CD1c-positive myeloid dendritic cell (primary cell): ENCODE measurements at regions not wholly inside any gene's neighbourhood (a gene's known extent, or its start where the extent isn't known, plus 50 kb on each side); places are given as distances from the start of the nearest gene placed in this dataset.
A peak's percentile ranks its signal among the peaks of the same experiment; 100 is the strongest.

ENCODE experiments used
- DNase-seq: peaks from one replicate; pipeline ENCODE4 v3.0.0-alpha.2; 2016; ENCODE audit errors: extremely low spot score

DNA sequence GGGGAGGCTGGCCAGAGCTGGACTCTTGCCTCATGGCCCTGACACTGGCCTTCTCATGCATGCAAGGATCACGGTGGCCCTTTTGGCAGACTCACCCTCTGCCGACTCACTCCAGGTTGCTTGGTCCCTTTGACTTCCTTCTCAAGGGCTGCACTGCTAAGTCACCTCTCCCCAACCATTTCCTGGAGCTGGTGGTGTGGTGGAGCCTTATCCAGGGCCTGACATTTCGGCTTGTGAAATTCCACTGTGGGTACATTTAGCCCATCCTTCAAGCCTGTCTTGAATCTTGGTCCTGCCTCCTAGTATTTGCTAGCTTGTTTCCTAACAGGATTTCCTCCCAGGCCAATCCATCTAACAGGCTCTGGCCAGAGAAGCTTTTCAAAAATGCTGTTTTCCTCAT is 52.6 kb upstream of the JUN start:
- DNase-seq = no peak

DNA sequence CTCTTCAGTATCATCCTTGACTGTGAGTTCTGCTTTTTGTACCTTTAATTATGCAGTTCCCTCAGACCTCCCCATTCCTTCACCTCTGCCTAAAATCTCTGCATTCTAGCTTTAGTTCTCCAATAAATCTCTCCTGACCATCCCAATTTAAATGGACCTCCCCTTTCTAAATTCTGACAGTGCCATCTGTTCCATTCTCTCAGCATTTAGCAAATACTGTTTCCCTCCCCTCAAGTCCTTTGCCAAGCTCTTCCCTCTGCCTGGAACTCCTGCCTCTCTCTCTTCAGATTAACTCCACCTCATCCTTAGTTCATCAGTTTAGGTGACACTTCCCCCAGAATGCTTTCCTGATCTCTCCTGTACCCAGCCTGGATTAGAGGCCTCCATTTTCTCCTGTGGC is 54.0 kb upstream of the JUN start:
- no peak for DNase-seq

DNA sequence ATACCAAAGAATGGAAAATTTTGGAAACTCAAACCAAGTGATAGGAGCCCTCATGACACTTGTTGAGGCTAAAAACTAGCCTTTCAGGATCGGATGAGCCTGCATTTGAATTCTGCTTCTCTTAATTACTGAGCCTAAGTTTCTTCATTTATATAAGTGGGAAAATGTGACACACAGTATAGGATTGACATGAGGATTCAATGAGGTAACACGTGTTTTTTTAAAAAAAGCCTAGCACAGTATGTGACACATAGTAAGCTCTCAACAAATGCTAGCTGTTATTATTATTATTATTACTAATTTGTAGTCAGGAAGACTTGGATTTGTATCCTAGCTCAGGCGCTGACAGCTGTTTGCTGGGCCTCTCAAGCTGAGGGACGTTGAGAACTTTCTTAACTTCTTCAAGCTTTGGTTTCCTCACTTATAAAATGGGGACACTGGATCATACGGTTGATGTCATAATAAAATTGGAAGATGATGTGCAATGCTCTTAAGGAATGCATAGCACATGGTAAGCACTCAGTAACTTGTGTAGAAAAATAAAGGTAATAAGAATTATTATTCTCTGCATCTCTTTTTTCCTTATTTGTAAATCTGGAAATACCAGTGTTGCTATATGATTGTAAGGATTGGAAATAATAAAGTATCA is 55.4 kb upstream of the JUN start:
- DNase-seq = no peak

DNA sequence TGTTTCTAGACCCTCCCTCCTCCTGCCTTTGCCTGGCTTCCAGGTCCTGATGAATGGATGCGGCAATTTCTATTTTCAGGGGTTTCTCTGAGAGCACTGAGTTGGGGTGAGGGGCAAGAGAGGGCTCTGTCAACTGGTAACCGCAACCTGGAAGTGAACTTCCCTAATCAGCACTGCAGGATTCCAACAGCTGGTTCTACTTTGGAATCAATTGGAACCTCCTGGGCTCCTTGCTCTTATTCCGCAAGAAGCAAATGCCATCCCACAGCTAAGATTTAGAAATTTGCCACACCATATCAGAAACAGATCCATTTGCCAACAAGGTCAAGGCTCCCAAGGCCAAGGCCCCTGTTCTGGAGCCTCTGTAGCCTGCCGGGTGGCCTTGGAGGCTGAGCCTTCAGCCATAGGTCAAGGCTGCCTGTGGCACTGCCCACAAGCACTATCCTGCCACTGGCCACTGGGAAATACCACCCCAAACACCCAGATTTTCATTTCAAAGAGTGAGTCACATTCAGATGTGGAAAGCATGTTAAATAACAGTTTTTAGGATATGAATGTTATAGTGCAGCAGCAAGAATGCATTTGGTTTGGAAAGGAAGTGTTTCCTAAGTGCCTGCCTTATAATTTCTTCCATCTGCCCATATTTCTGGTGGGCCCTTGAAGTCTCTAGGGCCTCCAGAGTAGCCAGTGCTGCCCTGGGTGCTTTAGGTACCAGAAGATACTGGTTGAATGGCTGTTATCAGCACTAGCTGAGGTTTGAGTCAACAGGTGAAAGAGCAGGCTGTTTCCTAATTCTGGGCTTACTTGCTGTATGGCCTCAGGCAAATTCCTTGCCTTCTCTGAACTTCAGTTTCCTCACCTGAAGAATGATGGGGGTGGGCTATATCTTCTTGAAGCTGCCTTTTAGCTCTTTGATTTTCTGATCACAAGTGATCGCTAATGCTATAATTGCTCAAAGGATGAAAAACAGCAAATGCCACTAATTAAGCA is 56.3 kb upstream of the JUN start:
- DNase-seq = no peak

DNA sequence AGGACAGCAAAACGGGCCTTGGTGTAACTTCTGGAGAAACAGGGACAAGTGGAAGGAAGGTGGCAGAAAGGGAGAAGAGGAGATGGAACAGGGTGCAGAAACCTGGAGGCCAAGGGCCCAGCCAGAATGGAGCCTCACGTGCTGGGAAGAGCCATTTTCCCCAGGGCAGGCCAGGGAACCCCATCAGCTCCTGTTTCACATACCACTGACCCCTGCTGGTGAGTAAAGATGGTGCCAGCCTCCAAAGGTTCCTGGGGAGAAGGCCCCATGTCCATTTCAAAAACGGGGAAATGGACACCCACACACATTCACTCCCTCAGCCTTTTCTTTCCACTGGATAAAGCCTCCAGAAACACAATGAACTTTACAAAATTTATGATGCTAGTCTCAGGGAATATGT is 57.6 kb upstream of the JUN start:
- DNase-seq = peak; percentile 37

DNA sequence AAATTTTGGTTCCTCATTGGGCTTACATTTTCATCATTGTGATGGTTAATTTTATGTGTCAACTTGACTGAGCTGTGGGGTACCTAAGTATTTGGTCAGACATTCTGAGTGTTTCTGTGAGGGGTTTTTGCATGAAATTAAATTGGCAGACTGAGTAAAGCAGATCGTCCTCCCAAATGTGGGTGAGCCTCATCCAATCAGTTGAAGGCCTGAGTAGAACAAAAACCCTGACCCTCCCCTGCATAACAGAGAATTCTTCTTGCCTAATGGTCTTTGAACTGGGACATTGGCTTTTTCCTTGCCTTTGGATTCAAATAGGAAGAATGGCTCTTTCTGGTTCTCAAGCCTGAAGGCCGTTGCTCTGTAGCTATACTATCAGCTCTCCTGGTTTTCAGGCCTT is 59.1 kb upstream of the JUN start:
- DNase-seq = no peak

DNA sequence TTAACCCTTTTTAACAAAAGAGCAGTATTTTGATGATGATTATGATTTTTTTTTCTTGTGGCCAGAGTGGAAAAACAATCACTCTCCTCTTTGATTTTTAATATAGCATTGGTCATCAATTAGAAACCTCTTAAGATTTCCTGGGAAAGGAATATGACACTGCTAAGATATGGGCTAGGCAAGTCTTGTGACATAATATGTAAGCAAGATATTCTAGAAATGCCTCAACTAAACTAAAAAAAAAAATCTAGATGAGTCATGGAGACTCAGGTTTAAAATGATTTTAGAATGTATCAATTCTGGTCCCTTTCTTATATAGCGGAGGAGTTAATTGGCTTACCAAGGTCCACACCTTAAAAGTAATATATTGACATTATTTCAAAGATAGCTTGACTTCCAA is 60.3 kb upstream of the JUN start:
- no peak for DNase-seq

DNA sequence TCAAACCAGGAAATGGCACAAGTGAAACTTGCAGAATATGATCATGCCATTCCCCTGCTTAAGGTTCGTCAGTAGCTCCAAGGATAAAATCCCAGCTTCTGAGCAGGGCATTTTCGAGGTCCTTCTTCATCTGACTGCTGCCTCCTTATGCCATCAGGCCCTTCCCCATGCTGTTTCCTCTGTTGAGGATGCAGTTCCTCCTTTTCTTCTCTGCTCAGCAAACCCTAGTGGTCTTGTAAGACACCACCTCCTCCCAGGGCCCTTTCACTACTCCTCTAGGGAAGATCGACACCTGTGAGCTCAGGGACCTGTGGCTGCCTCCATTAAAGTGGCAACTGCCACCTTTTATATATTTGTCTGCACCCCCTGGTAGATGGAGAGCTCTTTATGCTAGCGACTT is 62.1 kb upstream of the JUN start:
- peak; percentile 41 for DNase-seq

DNA sequence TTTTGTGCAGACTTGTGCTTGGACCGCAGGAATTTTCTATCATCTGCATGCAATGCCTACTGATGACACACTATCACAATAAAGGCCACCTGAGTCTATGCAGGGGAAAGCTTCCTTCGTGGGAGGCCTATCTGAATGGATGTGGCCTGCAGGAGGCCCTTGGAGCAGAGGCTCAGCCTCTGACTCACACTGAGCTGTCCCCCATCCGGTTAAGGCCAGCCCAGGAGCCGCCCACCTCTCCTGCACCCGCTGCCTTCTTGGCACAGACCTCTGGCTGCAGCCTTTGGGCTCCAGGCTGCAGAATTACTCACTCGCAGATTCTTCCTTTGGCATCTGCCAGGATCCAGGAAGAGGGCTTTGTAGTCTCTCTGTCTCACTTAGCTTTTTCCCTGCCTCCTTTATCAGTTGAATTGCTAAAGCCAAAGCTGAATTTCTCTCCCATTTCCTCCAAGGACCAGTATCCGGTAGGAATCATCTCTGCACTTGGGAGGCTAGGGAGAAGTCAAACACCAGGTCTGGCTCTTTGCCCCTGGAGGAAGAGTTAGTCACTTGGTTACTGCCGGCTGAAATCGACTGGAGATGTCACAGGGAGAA is 65.1 kb upstream of the JUN start:
- DNase-seq = peak; percentile 48

DNA sequence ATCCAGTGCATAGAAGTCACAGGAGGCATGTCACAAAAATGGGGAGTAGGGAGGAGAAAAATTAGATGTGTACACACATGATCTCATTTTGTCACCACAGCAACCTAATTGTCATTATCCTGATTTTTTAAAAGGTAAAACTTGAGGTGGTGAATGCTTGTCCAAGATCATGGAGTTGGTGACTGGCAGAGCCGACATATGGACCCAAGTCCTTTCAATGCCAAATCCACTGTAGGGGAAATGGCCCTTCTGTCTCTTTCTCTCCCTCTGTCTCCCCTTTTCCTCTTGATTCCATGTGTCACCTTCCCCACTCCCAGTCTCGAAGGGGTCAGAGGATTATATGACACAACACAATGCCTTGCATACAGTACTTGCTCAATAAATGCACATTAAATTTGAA is 65.7 kb upstream of the JUN start:
- no peak for DNase-seq

DNA sequence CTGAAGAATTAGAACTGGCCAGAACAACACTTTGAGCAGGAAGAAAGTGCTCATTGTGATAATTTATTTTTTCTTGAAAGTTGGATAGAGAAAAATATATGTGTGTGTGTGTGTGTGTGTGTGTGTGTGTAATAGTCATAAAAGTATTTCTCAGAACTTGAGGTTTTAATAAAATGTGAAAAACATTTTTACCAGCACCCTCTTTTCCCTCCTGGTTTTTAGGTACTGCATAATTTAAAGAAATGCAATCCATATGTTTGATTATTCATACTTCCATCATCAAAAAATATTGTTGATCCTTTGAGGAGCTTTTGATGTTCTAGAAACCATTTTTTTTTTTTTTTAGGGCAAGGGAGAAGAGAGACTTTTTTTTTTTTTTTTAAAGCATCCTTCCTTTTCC is 66.8 kb upstream of the JUN start:
- no peak for DNase-seq

DNA sequence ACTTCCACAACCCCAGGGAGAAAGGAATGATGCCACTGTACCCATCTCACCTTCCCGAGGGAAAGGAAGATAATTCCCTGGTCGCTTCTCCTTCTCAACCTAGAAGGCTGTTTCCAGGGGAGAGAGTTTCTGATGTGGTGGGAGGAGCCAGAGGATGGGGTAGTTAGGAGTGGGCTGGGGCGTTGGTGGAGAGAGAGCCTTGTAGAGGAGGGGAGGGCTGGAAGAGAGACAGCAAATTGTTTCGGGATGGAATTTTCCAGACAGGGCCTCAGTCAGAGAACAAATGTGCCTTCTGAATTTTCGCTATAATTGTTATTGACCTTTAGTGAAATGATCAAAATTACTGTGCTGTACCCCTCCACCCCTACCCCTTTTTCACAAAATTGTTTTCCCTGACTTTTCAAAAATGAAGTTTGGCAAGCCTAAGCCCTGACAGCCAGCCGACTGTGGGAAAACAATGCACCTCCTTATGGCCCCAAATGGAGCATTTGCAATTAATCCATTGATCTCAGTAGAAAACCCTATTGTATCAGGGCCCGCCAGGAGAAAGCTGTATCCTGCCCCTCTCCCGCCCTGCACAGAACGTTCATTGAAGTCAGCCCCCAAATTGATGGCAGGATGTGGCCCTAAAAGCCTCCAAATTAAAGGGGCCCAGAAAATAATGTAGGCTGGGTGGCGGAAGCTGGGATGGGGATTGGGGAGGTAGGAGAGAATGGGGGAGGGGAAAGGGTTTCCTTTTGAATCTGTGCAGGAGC is 69.1 kb upstream of the JUN start:
- DNase-seq = no peak

DNA sequence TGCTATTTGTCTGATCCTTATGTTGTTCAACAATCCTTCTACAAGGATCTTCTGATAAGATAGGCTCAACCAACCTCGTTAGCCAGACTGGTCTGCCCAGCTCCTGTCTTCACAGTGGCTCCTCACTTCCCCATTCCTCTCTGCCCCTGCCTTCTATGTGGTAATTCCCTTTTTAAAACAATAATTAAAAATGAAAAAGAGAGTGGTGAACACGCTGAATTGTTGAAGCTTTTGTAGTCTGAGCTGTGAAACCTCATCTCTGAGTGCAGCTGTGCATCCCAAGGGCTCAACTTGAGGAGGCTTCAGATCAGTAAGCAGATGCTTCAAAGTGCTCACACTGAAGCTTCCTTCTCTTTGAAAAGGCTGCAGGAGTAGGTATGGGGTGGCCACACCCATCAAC is 70.7 kb upstream of the JUN start:
- DNase-seq = peak; percentile 41

DNA sequence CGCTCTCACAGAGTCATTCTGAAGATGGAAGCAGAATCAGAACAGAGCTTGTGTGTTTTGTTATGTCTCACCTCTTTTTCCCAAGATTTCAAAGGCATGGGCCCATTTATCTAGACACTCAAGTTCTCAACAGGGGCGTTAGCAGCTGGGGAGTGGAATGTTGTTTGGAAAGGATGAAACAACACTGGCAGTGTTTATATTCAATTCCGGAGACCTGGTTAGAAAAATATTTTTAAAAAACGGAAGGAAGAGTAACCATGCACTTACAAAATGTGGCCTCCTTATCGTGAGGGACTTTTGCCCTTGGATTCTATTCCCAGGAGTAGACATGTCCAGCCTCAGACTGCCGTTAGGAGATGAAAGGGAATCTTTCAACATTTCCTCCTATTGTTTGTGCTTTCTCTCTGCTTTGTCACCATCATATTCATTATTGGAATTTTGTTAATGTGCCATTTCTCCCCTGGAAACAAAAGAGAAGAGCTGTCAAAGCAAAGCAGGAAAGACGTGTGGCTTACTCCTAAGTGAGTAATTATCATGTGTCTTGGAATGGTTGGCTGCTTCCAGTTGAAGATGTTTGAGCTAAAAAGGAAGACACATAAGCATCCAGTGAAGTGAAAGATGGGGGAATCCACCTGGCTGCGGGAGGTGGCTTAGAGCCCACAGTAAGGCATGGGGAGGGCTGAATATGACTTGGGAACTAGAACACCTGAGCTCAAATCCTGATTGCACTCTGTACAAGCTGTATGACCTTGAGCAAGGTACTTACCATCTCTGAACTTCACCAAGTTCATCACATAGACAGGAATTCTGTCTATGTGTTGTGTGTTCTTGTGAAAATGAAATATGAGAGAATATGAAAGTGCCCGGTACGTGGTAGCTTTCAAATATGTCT is 71.7 kb upstream of the JUN start:
- DNase-seq = no peak

DNA sequence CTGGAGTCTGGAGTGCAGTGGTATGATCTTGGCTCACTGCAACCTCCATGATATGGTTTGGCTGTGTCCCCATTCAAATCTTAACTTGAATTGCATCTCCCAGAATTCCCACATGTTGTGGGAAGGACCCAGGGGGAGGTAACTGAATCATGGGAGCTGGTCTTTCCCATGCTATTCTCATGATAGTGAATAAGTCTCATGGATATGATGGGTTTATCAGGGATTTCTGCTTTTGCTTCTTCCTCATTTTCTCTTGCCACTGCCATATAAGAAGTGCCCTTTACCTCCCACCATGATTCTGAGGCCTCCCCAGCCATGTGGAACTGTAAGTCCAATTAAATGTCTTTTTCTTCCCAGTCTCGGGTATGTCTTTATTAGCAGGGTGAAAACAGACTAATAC is 72.4 kb upstream of the JUN start:
- DNase-seq = peak; percentile 5

DNA sequence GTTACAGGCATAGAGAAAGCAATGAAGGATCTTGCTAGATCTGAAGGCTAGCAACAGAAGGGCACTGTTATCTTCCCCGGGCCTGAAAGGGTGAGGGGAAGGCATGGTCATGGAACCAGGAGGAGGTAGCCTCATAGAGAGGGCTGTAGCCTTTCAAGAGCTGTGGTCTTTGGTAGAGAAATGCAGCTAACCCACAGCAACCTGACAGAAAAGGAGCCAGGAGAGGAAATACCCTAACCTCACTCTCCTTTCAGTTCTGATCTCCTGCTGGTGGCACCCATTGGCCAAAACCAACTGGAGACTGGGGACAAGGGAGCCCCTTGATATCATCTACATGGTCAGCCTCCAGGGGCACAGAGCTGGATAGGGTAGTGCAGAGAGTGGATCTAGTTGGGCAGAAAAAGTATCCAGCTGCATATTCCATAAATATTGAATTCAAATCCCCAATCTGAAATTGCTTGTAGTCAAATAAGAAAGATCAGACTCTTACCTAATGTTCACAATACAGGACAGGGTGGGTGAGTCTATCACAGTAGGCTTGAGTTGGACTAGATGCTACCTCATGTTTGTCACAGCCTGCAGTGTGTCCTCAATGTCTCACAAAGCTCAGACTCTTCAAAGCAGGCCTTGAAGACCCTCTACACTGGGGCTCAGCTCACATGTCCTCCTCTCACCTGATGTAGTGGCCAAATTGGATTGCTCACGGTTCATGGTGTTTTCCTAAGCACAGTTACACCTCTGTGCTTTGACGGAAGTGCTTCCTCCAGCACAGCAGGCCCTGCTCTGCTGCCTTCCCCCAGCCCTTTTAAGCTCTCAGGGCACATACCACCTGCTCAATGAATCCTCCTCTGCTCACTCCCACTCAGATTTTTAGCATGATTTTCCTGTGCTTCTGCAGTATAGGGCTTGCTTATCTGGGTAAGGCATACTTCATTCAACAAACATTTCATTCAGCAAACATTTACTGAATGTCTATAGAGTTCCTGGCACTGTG is 74.1 kb upstream of the JUN start:
- no peak for DNase-seq

DNA sequence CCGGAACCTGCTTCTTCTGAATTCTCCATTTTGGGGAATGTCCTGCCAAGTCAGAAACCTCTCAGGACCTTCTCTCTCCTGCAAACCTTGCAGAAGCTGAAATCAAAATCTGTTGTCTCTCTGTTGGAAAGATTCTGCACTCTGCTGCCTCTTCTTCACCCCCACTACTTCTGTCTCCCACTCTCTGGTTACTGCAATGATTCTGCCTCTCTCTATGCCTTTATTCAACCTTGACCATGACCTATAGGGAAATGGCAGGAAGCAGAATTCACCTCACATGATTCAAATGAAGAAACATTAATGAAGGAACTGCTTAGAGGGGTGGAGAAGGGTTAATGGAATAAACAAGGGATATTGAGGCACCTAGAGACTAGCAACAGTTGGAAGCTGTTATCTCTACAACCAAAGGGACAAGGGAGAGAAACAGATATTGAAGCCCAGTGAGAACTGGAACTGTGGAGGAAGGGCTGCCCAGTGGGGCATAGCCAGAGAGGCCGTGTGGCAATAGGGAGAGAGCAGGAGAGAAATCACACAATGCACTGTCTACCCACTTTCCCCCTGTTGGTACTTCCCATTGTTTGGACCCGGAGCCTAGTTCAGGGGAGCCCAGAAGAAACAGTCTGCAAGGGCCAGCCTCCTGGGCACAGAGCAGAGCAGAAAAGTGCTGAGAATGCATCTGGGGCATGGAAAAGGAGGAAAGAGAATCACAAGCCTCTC is 76.1 kb upstream of the JUN start:
- DNase-seq = no peak

DNA sequence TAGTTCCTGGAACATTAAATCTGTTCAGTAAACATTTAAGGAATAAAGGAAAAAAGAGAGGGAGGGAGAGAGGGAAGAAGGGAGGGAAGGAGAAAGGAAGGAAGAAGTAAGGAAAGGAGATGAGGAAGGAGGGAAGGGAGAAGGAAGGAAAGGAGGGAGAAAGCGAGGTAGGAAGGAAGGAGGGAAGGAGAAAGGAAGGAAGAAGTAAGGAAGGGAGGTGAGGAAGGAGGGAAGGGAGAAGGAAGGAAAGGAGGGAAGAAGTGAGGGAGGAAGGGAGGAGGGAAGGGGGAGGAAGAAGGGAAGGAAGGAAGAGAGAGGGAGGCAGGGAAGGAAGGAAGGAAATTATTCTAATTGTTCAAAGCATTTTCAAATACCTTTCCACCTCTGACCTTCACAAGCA is 77.2 kb upstream of the JUN start:
- DNase-seq = no peak

DNA sequence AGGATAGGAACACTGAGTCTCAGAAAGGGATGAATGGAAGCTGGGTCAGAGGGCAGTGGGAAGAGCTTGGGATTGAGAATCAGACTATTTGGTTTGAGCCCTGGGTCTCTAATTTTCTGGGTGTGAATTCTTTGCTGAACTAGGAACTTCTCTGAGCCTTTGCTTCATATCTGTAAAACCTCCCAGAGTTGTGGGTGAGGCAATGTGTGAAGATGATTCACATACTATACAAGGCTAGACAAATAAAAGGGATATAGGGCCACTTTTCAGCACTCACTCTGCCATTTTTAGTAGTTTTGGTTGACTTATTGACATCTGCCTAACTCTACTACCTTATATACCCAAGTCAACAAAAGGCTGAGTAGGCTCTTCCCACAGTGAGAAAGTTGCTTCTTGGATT is 77.7 kb upstream of the JUN start:
- peak; percentile 42 for DNase-seq
